ENCODE measurements at regions not wholly inside any gene's neighbourhood (a gene's known extent, or its start where the extent isn't known, plus 50 kb on each side); places are given as distances from the start of the nearest gene placed in this dataset.
"Not testable (repeated sequence)": the region's sequence is repeated elsewhere in the genome, so short reads cannot be mapped to it uniquely, and the experiment has no call there.

- H3K9me3 Mint-ChIP-seq = peaks cover 3 to 20% of the 10 kb centered on the region in 2 donors
- not testable (repeated sequence) for DNase-seq; H3K4me1 Mint-ChIP-seq (ENCODE audit: low read depth); H3K27ac Mint-ChIP-seq; H3K27me3 Mint-ChIP-seq (ENCODE audit: low read depth); H3K36me3 Mint-ChIP-seq (ENCODE audit: insufficient read depth in 2 of 2); H3K4me3 Mint-ChIP-seq; ATAC-seq (replicated peaks in 1 of 2)
Observed at GRCh38 chr11:13614918-13615317, 53.5 kb upstream of the FAR1 start.

- no peak overlapping the region for H3K27ac Mint-ChIP-seq
- ATAC-seq (replicated peaks in 1 of 2) = no peak
- no peak for DNase-seq
Observed at GRCh38 chr11:13608656-13609055, 59.8 kb upstream of the FAR1 start.

GRCh38 chr11:13606701-13607100 is 61.8 kb upstream of the FAR1 start:
- H3K4me3 Mint-ChIP-seq = no peak overlapping the region
- H3K27me3 Mint-ChIP-seq (ENCODE audit: low read depth) = no peaks in the 10 kb centered on the region
- H3K27ac Mint-ChIP-seq = no peak overlapping the region
- H3K9me3 Mint-ChIP-seq = no peaks in the 10 kb centered on the region
- ATAC-seq (replicated peaks in 1 of 2) (no peak), DNase-seq (no peak)
- H3K4me1 Mint-ChIP-seq (ENCODE audit: low read depth) = no peaks in the 10 kb centered on the region
- no peaks in the 10 kb centered on the region for H3K36me3 Mint-ChIP-seq (ENCODE audit: insufficient read depth in 2 of 2)

More at GRCh38 chr11:13608656-13609055, 59.8 kb upstream of the FAR1 start:
- no peaks in the 10 kb centered on the region for H3K4me1 Mint-ChIP-seq (ENCODE audit: low read depth)
- no peaks in the 10 kb centered on the region for H3K27me3 Mint-ChIP-seq (ENCODE audit: low read depth)
- H3K4me3 Mint-ChIP-seq = no peak overlapping the region
- H3K9me3 Mint-ChIP-seq = peaks cover 0 to 1% of the 10 kb centered on the region in 2 donors
- H3K36me3 Mint-ChIP-seq (ENCODE audit: insufficient read depth in 2 of 2) = no peaks in the 10 kb centered on the region

- H3K27ac Mint-ChIP-seq = no peak overlapping the region
- H3K36me3 Mint-ChIP-seq (ENCODE audit: insufficient read depth in 2 of 2) = no peaks in the 10 kb centered on the region
- H3K4me1 Mint-ChIP-seq (ENCODE audit: low read depth) = no peaks in the 10 kb centered on the region
- H3K4me3 Mint-ChIP-seq = no peak overlapping the region
- DNase-seq (no peak), ATAC-seq (replicated peaks in 1 of 2) (no peak)
- H3K9me3 Mint-ChIP-seq = no peaks in the 10 kb centered on the region
- H3K27me3 Mint-ChIP-seq (ENCODE audit: low read depth) = no peaks in the 10 kb centered on the region
Observed at GRCh38 chr11:13603661-13604060, 64.8 kb upstream of the FAR1 start.

- H3K4me3 Mint-ChIP-seq = no peak overlapping the region
- no peaks in the 10 kb centered on the region for H3K27me3 Mint-ChIP-seq (ENCODE audit: low read depth)
- H3K36me3 Mint-ChIP-seq (ENCODE audit: insufficient read depth in 2 of 2) = no peaks in the 10 kb centered on the region
- no peaks in the 10 kb centered on the region for H3K9me3 Mint-ChIP-seq
- no peak overlapping the region for H3K27ac Mint-ChIP-seq
- DNase-seq (no peak), ATAC-seq (replicated peaks in 1 of 2) (no peak)
- H3K4me1 Mint-ChIP-seq (ENCODE audit: low read depth) = no peaks in the 10 kb centered on the region
Observed at GRCh38 chr11:13602844-13603243, 65.6 kb upstream of the FAR1 start.

GRCh38 chr11:13596611-13597326 is 71.7 kb upstream of the FAR1 start:
- no peak for ATAC-seq (replicated peaks in 1 of 2)
- Mint-ChIP-seq H3K27ac (no peak overlapping the region), H3K9me3 (peaks cover 0 to 2% of the 10 kb centered on the region in 2 donors), H3K4me3 (no peak overlapping the region), H3K4me1 (ENCODE audit: low read depth) (no peaks in the 10 kb centered on the region), H3K27me3 (ENCODE audit: low read depth) (no peaks in the 10 kb centered on the region), H3K36me3 (ENCODE audit: insufficient read depth in 2 of 2) (no peaks in the 10 kb centered on the region)
- no peak for DNase-seq

GRCh38 chr11:13595166-13595565 is 73.3 kb upstream of the FAR1 start:
- H3K4me3 Mint-ChIP-seq = no peak overlapping the region

GRCh38 chr11:13594044-13594443 is 74.4 kb upstream of the FAR1 start:
- H3K27me3 Mint-ChIP-seq (ENCODE audit: low read depth) = peaks cover 6% of the 10 kb centered on the region

More at GRCh38 chr11:13595166-13595565, 73.3 kb upstream of the FAR1 start:
- Mint-ChIP-seq H3K27me3 (ENCODE audit: low read depth) (peaks cover 3% of the 10 kb centered on the region), H3K27ac (no peak overlapping the region), H3K9me3 (peaks cover 2% of the 10 kb centered on the region in 2 donors), H3K36me3 (ENCODE audit: insufficient read depth in 2 of 2) (peaks cover under 1% of the 10 kb centered on the region in 2 donors), H3K4me1 (ENCODE audit: low read depth) (no peaks in the 10 kb centered on the region)
- no peak for ATAC-seq (replicated peaks in 1 of 2)
- no peak for DNase-seq

GRCh38 chr11:13578514-13579140 is 82.8 kb upstream of the PTH start:
- no peak overlapping the region for H3K27ac Mint-ChIP-seq

More at GRCh38 chr11:13594044-13594443, 74.4 kb upstream of the FAR1 start:
- DNase-seq = no peak
- Mint-ChIP-seq H3K9me3 (peaks cover 2 to 4% of the 10 kb centered on the region in 2 donors), H3K27ac (no peak overlapping the region), H3K4me3 (no peak overlapping the region), H3K36me3 (ENCODE audit: insufficient read depth in 2 of 2) (peaks cover 2% of the 10 kb centered on the region in 2 donors), H3K4me1 (ENCODE audit: low read depth) (no peaks in the 10 kb centered on the region)
- no peak for ATAC-seq (replicated peaks in 1 of 2)

GRCh38 chr11:13577881-13578280 is 82.1 kb upstream of the PTH start:
- DNase-seq (no peak), ATAC-seq (replicated peaks in 1 of 2) (no peak)
- peaks cover 3 to 4% of the 10 kb centered on the region in 2 donors for H3K36me3 Mint-ChIP-seq (ENCODE audit: insufficient read depth in 2 of 2)
- no peak overlapping the region for H3K4me3 Mint-ChIP-seq
- H3K9me3 Mint-ChIP-seq = peaks cover 3 to 11% of the 10 kb centered on the region in 2 donors
- H3K27me3 Mint-ChIP-seq (ENCODE audit: low read depth) = peaks cover 14% of the 10 kb centered on the region
- H3K27ac Mint-ChIP-seq = no peak overlapping the region
- no peaks in the 10 kb centered on the region for H3K4me1 Mint-ChIP-seq (ENCODE audit: low read depth)

More at GRCh38 chr11:13578514-13579140, 82.8 kb upstream of the PTH start:
- Mint-ChIP-seq H3K9me3 (peaks cover 3 to 10% of the 10 kb centered on the region in 2 donors), H3K36me3 (ENCODE audit: insufficient read depth in 2 of 2) (peaks cover 3 to 4% of the 10 kb centered on the region in 2 donors), H3K4me1 (ENCODE audit: low read depth) (no peaks in the 10 kb centered on the region), H3K4me3 (no peak overlapping the region), H3K27me3 (ENCODE audit: low read depth) (peaks cover 14% of the 10 kb centered on the region)
- ATAC-seq (replicated peaks in 1 of 2) (no peak), DNase-seq (no peak)

GRCh38 chr11:13576995-13577394 is 81.2 kb upstream of the PTH start:
- Mint-ChIP-seq H3K36me3 (ENCODE audit: insufficient read depth in 2 of 2) (peaks cover 3 to 4% of the 10 kb centered on the region in 2 donors), H3K4me1 (ENCODE audit: low read depth) (no peaks in the 10 kb centered on the region), H3K27ac (no peak overlapping the region), H3K4me3 (no peak overlapping the region), H3K9me3 (peaks cover 3 to 11% of the 10 kb centered on the region in 2 donors), H3K27me3 (ENCODE audit: low read depth) (peaks cover 14% of the 10 kb centered on the region)
- DNase-seq (no peak), ATAC-seq (replicated peaks in 1 of 2) (no peak)

GRCh38 chr11:13575385-13575784 is 79.6 kb upstream of the PTH start:
- H3K27ac Mint-ChIP-seq; DNase-seq; H3K4me1 Mint-ChIP-seq (ENCODE audit: low read depth); H3K36me3 Mint-ChIP-seq (ENCODE audit: insufficient read depth in 2 of 2); H3K9me3 Mint-ChIP-seq; ATAC-seq (replicated peaks in 1 of 2); H3K27me3 Mint-ChIP-seq (ENCODE audit: low read depth); H3K4me3 Mint-ChIP-seq: not testable (repeated sequence)

GRCh38 chr11:13567551-13567950 is 71.8 kb upstream of the PTH start:
- H3K9me3 Mint-ChIP-seq = peaks cover 1 to 8% of the 10 kb centered on the region in 2 donors
- no peak for ATAC-seq (replicated peaks in 1 of 2)
- H3K4me3 Mint-ChIP-seq = no peak overlapping the region
- H3K27ac Mint-ChIP-seq = no peak overlapping the region
- H3K27me3 Mint-ChIP-seq (ENCODE audit: low read depth) = peaks cover 22% of the 10 kb centered on the region
- H3K36me3 Mint-ChIP-seq (ENCODE audit: insufficient read depth in 2 of 2) = no peaks in the 10 kb centered on the region
- no peaks in the 10 kb centered on the region for H3K4me1 Mint-ChIP-seq (ENCODE audit: low read depth)
- DNase-seq = no peak

All from activated T-cell treated with anti-CD3 and anti-CD28 coated beads, Interleukin-2, amount 50 U/mL, for 72 hours (primary cell).